ENCODE measurements at regions not wholly inside any gene's neighbourhood (a gene's known extent, or its start where the extent isn't known, plus 50 kb on each side); places are given as distances from the start of the nearest gene placed in this dataset.
"Not testable (repeated sequence)": the region's sequence is repeated elsewhere in the genome, so short reads cannot be mapped to it uniquely, and the experiment has no call there.

DNA sequence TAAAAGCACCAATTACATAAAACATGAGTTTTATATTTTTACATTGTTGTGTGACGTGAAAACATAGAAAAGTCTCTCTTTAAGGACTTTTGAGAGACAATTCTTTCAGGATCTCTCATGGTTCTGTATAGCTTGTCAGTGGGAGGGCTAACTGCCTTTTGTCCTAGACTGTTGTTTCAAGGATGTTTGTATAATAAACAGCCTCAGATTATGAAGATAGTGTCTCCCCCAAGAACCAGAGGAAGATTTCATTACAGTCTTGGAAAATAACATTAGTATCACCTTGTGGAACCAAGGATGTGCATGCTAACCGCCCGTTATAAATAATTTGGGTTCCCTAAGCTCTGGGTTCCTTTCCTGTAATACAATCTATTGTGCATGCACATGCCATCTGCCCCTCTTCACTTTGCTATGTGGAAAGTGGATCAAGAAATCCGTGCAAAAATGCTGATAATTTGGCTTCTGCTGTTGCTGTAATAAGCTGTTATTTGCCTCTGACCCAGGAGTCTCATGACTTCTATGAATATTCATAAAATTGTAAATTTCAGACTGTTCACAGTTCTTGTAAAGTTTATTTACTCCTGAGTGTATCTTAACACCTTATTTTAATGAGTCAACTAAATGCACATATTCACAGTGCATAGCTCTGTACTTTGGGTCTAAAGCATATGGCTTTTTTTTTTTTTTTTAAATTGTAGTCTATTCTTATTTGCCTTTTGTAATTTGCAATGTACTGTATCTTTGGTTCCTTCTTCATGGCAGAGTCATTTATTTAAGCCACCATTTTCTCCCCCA, 265.5 kb downstream of the PTH2R start:
- Histone ChIP-seq H2AFZ (ENCODE audit: low read length) (no peak overlapping the region), H3K4me1 (ENCODE audit: insufficient read depth, low read length, poor library complexity, severe bottlenecking) (no peaks in the 10 kb centered on the region)

GRCh38 chr2:208673631-208674030, 267.0 kb downstream of the PTH2R start:
- H3K4me1 ChIP-seq (ENCODE audit: insufficient read depth, low read length, poor library complexity, severe bottlenecking): no peaks in the 10 kb centered on the region
- H3K4me3 ChIP-seq (ENCODE audit: low read length, poor library complexity, severe bottlenecking): no peak overlapping the region
- H3K27me3 ChIP-seq (ENCODE audit: insufficient read depth, low read length, poor library complexity, severe bottlenecking): no peaks in the 10 kb centered on the region
- H4K20me1 ChIP-seq (ENCODE audit: insufficient read depth, low read length, poor library complexity, severe bottlenecking): no peaks in the 10 kb centered on the region
- no peaks in the 10 kb centered on the region for H3K9me2 ChIP-seq (replicated peaks; ENCODE audit: low read depth, low read length)
- no peaks in the 10 kb centered on the region for H3K79me2 ChIP-seq (ENCODE audit: insufficient read depth, low read length)
- no peaks in the 10 kb centered on the region for H3F3A ChIP-seq (ENCODE audit: low read depth)
- no peak overlapping the region for H3K4me2 ChIP-seq (ENCODE audit: low read depth, low read length, poor library complexity, severe bottlenecking)
- no peak overlapping the region for H3K9ac ChIP-seq (ENCODE audit: low read depth, low read length, poor library complexity, severe bottlenecking)
- TF ChIP-seq CTCF (conservative IDR thresholded peaks at IDR 0.05; ENCODE audit: low read length) (no peak), EZH2phosphoT487 (IDR thresholded peaks at IDR 0.05; ENCODE audit: borderline replicate concordance) (no peak)
- no peaks in the 10 kb centered on the region for H3K9me3 ChIP-seq (ENCODE audit: insufficient read depth, low read depth, low read length)
- H2AFZ ChIP-seq (ENCODE audit: low read length): no peak overlapping the region
- no peaks in the 10 kb centered on the region for H3K36me3 ChIP-seq (ENCODE audit: insufficient read depth, low read length)

More for the DNA sequence above, 265.5 kb downstream of the PTH2R start:
- H3K9me2 ChIP-seq (replicated peaks; ENCODE audit: low read depth, low read length): no peaks in the 10 kb centered on the region
- H4K20me1 ChIP-seq (ENCODE audit: insufficient read depth, low read length, poor library complexity, severe bottlenecking): no peaks in the 10 kb centered on the region
- no peak for TF ChIP-seq EZH2phosphoT487 (IDR thresholded peaks at IDR 0.05; ENCODE audit: borderline replicate concordance)
- TF ChIP-seq CTCF (conservative IDR thresholded peaks at IDR 0.05; ENCODE audit: low read length): no peak
- no peak overlapping the region for H3K4me2 ChIP-seq (ENCODE audit: low read depth, low read length, poor library complexity, severe bottlenecking)
- H3K79me2 ChIP-seq (ENCODE audit: insufficient read depth, low read length): no peaks in the 10 kb centered on the region
- no peaks in the 10 kb centered on the region for H3K36me3 ChIP-seq (ENCODE audit: insufficient read depth, low read length)
- H3F3A ChIP-seq (ENCODE audit: low read depth): no peaks in the 10 kb centered on the region
- H3K27me3 ChIP-seq (ENCODE audit: insufficient read depth, low read length, poor library complexity, severe bottlenecking): no peaks in the 10 kb centered on the region
- H3K4me3 ChIP-seq (ENCODE audit: low read length, poor library complexity, severe bottlenecking): no peak overlapping the region
- H3K9me3 ChIP-seq (ENCODE audit: insufficient read depth, low read depth, low read length): no peaks in the 10 kb centered on the region
- H3K9ac ChIP-seq (ENCODE audit: low read depth, low read length, poor library complexity, severe bottlenecking): no peak overlapping the region

- Histone ChIP-seq H2AFZ (ENCODE audit: low read length) (no peak overlapping the region), H3F3A (ENCODE audit: low read depth) (no peaks in the 10 kb centered on the region), H3K4me1 (ENCODE audit: insufficient read depth, low read length, poor library complexity, severe bottlenecking) (no peaks in the 10 kb centered on the region), H3K9ac (ENCODE audit: low read depth, low read length, poor library complexity, severe bottlenecking) (no peak overlapping the region), H3K9me3 (ENCODE audit: insufficient read depth, low read depth, low read length) (no peaks in the 10 kb centered on the region), H3K4me3 (ENCODE audit: low read length, poor library complexity, severe bottlenecking) (no peak overlapping the region), H3K9me2 (replicated peaks; ENCODE audit: low read depth, low read length) (no peaks in the 10 kb centered on the region), H4K20me1 (ENCODE audit: insufficient read depth, low read length, poor library complexity, severe bottlenecking) (no peaks in the 10 kb centered on the region), H3K4me2 (ENCODE audit: low read depth, low read length, poor library complexity, severe bottlenecking) (no peak overlapping the region), H3K79me2 (ENCODE audit: insufficient read depth, low read length) (no peaks in the 10 kb centered on the region), H3K36me3 (ENCODE audit: insufficient read depth, low read length) (no peaks in the 10 kb centered on the region), H3K27me3 (ENCODE audit: insufficient read depth, low read length, poor library complexity, severe bottlenecking) (no peaks in the 10 kb centered on the region)
- TF ChIP-seq CTCF (conservative IDR thresholded peaks at IDR 0.05; ENCODE audit: low read length) (no peak), EZH2phosphoT487 (IDR thresholded peaks at IDR 0.05; ENCODE audit: borderline replicate concordance) (no peak)
These were observed 268.3 kb downstream of the PTH2R start for GRCh38 chr2:208674919-208675318.

DNA sequence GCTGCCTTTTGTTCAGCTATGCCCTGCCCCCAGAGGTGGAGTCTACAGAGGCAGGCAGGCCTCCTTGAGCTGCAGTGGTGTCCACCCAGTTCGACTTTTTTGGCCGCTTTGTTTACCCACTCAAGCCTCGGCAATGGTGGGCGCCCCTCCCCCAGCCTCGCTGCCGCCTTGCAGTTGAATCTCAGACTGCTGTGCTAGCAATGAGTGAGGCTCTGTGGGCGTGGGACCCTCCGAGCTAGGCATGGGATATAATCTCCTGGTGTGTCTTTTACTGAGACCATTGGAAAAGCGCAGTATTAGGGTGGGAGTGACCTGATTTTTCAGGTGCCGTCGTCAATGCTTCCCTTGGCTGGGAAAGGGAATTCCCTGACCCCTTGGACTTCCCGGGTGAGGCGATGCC, 279.3 kb downstream of the PTH2R start:
- not testable (repeated sequence) for H3K9me2 ChIP-seq (replicated peaks; ENCODE audit: low read depth, low read length)

More for the DNA sequence above, 279.3 kb downstream of the PTH2R start:
- H3K4me2 ChIP-seq (ENCODE audit: low read depth, low read length, poor library complexity, severe bottlenecking); H4K20me1 ChIP-seq (ENCODE audit: insufficient read depth, low read length, poor library complexity, severe bottlenecking); H3K79me2 ChIP-seq (ENCODE audit: insufficient read depth, low read length); H3K36me3 ChIP-seq (ENCODE audit: insufficient read depth, low read length); H3K4me1 ChIP-seq (ENCODE audit: insufficient read depth, low read length, poor library complexity, severe bottlenecking); H3K9ac ChIP-seq (ENCODE audit: low read depth, low read length, poor library complexity, severe bottlenecking); H3F3A ChIP-seq (ENCODE audit: low read depth); H3K4me3 ChIP-seq (ENCODE audit: low read length, poor library complexity, severe bottlenecking); H3K9me3 ChIP-seq (ENCODE audit: insufficient read depth, low read depth, low read length); H2AFZ ChIP-seq (ENCODE audit: low read length); H3K27me3 ChIP-seq (ENCODE audit: insufficient read depth, low read length, poor library complexity, severe bottlenecking): not testable (repeated sequence)

All from Loucy (cell line).